CD14-positive monocyte (primary cell): ENCODE measurements at regions not wholly inside any gene's neighbourhood (a gene's known extent, or its start where the extent isn't known, plus 50 kb on each side); places are given as distances from the start of the nearest gene placed in this dataset. TPM values are rescaled to one million over a fixed set of nuclear protein-coding genes. Genes with fewer than 3 reads are reported as not detected.

ENCODE experiments used
- DNase-seq, 3 donors: peaks; one replicate each; pipeline ENCODE4 v3.0.0-alpha.2; 2011 to 2022
- H2AFZ ChIP-seq: 2 replicates; pipeline ENCODE4 v1.6.0; 2012; ENCODE audit warnings: mild to moderate bottlenecking, low read depth, low read length, inconsistent platforms; ENCODE audit not compliant: insufficient read depth, poor library complexity, severe bottlenecking
- H3K27ac ChIP-seq, 2 donors: 1 replicate in 1 of 2; 2 replicates in 1 of 2; pipeline ENCODE4 v1.5.1; 2012 to 2013; ENCODE audit warnings: low read length in 2 of 2, control low read depth in 1 of 2, inconsistent platforms in 1 of 2, low read depth in 1 of 2, mild to moderate bottlenecking in 1 of 2
- H3K27me3 ChIP-seq, 2 donors: one replicate each; pipeline versions ENCODE4 v1.6.0 to v1.6.1; 2011 to 2013; ENCODE audit warnings: low read length in 2 of 2; ENCODE audit not compliant: control insufficient read depth in 2 of 2, insufficient read depth in 2 of 2
- H3K36me3 ChIP-seq, 2 donors: replicated peaks in 1 of 2; 1 replicate in 1 of 2; 2 replicates in 1 of 2; pipeline versions ENCODE4 v1.5.1 to v1.6.1; 2012 to 2013; ENCODE audit warnings: low read length in 2 of 2, control low read depth in 1 of 2, inconsistent platforms in 1 of 2, mild to moderate bottlenecking in 1 of 2; ENCODE audit not compliant: insufficient read depth in 2 of 2, control insufficient read depth in 1 of 2
- H3K4me1 ChIP-seq, 2 donors: 1 replicate in 1 of 2; 2 replicates in 1 of 2; pipeline versions ENCODE4 v1.5.1 to v1.6.1; 2012 to 2013; ENCODE audit warnings: low read length in 2 of 2, control low read depth in 1 of 2, inconsistent platforms in 1 of 2, mild to moderate bottlenecking in 1 of 2, moderate library complexity in 1 of 2; ENCODE audit not compliant: insufficient read depth in 2 of 2, control insufficient read depth in 1 of 2
- H3K4me2 ChIP-seq: replicated peaks from 2 replicates; pipeline ENCODE3; 2012; ENCODE audit warnings: low read length, moderate library complexity, mild to moderate bottlenecking; ENCODE audit not compliant: poor library complexity, severe bottlenecking; ENCODE audit errors: extremely low read depth
- H3K4me3 ChIP-seq, 3 experiments: fragments of 200-600 bp in 1 of 3; sonication (generic) in 1 of 3; replicated peaks in 1 of 3; 1 replicate in 2 of 3; 2 replicates in 1 of 3; pipeline ENCODE4 v1.5.1; 2011 to 2013; ENCODE audit warnings: low read length in 3 of 3, mild to moderate bottlenecking in 3 of 3, control low read depth in 2 of 3, low read depth in 2 of 3, inconsistent platforms in 1 of 3, moderate library complexity in 1 of 3
- H3K79me2 ChIP-seq: 2 replicates; pipeline ENCODE4 v1.6.0; 2012; ENCODE audit warnings: mild to moderate bottlenecking, control low read depth, inconsistent platforms, low read length, moderate library complexity; ENCODE audit not compliant: insufficient read depth
- H3K9ac ChIP-seq: 2 replicates; pipeline ENCODE4 v1.6.0; 2017; ENCODE audit warnings: low read length, mild to moderate bottlenecking; ENCODE audit not compliant: insufficient read depth, poor library complexity, severe bottlenecking
- H3K9me3 ChIP-seq, 2 donors: replicated peaks in 1 of 2; 1 replicate in 1 of 2; 2 replicates in 1 of 2; pipeline versions ENCODE4 v1.5.1 to v1.6.1; 2012 to 2013; ENCODE audit warnings: low read length in 2 of 2, control low read depth in 1 of 2; ENCODE audit not compliant: control insufficient read depth in 1 of 2, insufficient read depth in 1 of 2
- H4K20me1 ChIP-seq: 2 replicates; pipeline ENCODE4 v1.6.0; 2012; ENCODE audit warnings: mild to moderate bottlenecking, low read length, control low read depth, moderate library complexity; ENCODE audit not compliant: insufficient read depth
- H3K27ac Mint-ChIP-seq, 7 donors: one replicate each; pipeline ENCODE4 v1.8.0; 2020; ENCODE audit warnings: mild to moderate bottlenecking in 7 of 7, mixed read lengths in 7 of 7, moderate library complexity in 6 of 7, inconsistent platforms in 2 of 7
- H3K27me3 Mint-ChIP-seq, 3 donors: one replicate each; pipeline ENCODE4 v1.8.0; 2021 to 2022; ENCODE audit warnings: low read depth in 3 of 3, mild to moderate bottlenecking in 3 of 3, mixed read lengths in 3 of 3, moderate library complexity in 3 of 3, inconsistent platforms in 1 of 3
- H3K36me3 Mint-ChIP-seq, 2 donors: one replicate each; pipeline ENCODE4 v1.8.0; 2020; ENCODE audit warnings: mixed read lengths in 2 of 2, inconsistent platforms in 1 of 2, mild to moderate bottlenecking in 1 of 2
- H3K4me1 Mint-ChIP-seq: one replicate; pipeline ENCODE4 v1.8.0; 2020; ENCODE audit warnings: mild to moderate bottlenecking, mixed read lengths
- H3K4me3 Mint-ChIP-seq, 2 donors: one replicate each; pipeline ENCODE4 v1.8.0; 2020; ENCODE audit warnings: mild to moderate bottlenecking in 2 of 2, mixed read lengths in 2 of 2, moderate library complexity in 1 of 2
- H3K9me3 Mint-ChIP-seq, 7 donors: one replicate each; pipeline ENCODE4 v1.8.0; 2020 to 2022; ENCODE audit warnings: mixed read lengths in 7 of 7, mild to moderate bottlenecking in 6 of 7, moderate library complexity in 6 of 7, inconsistent platforms in 2 of 7
- CTCF ChIP-seq: fragments of 200-600 bp; IDR thresholded peaks from one replicate; pipeline ENCODE4 v1.8.0; 2022; ENCODE audit warnings: antibody characterized with exemption, mild to moderate bottlenecking
- WGBS: methylation state at CpG from one replicate; pipeline ENCODE4 v1.1.5; 2013; ENCODE audit warnings: missing lambda C conversion rate; ENCODE audit not compliant: insufficient coverage; 5-methylcytosine and 5-hydroxymethylcytosine counted together
- intact Hi-C, 2 donors: fragments of 100-400 bp; cut with micrococcal nuclease; formaldehyde crosslinking; loops; one replicate each; pipeline versions ENCODE4 v1.15.0 to v1.15.1; 2023
- small RNA-seq: library from RNA; depleted of rRNA; stranded (forward); fragments of <200 nt; gene quantifications from one replicate; pipeline ENCODE3, GENCODE V24; 2012; ENCODE audit warnings: low read depth; ENCODE audit not compliant: insufficient read length

GRCh38 chr1:237953238-237953637 lies 62.5 kb upstream of the ZP4 start:
- no peak overlapping the region for H3K4me3 Mint-ChIP-seq
- Histone ChIP-seq H3K27me3 (no peaks in the 10 kb centered on the region), H3K4me2 (no peak overlapping the region), H3K4me3 (no peak overlapping the region), H2AFZ (no peak overlapping the region), H3K9me3 (no peaks in the 10 kb centered on the region), H3K36me3 (no peaks in the 10 kb centered on the region), H4K20me1 (no peaks in the 10 kb centered on the region), H3K79me2 (no peaks in the 10 kb centered on the region), H3K27ac (no peak overlapping the region), H3K9ac (no peak overlapping the region), H3K4me1 (no peaks in the 10 kb centered on the region)
- peaks cover 0 to 2% (median 0%) of the 10 kb centered on the region in 3 donors for H3K27me3 Mint-ChIP-seq
- WGBS: 80% methylated on average over 4 of the region's 7 CpGs
- intact Hi-C loops: no loop called here
- H3K27ac Mint-ChIP-seq: no peak overlapping the region
- no peak for TF ChIP-seq CTCF
- no peaks in the 10 kb centered on the region for H3K4me1 Mint-ChIP-seq
- no peaks in the 10 kb centered on the region for H3K36me3 Mint-ChIP-seq
- DNase-seq: no peak
- H3K9me3 Mint-ChIP-seq: peaks cover 0 to 7% (median 3%) of the 10 kb centered on the region in 7 donors

Small RNA genes lying in the stretch of these regions (small RNA-seq; reads per million reads assigned to genes)
- gene AL356010.1: not detected
- gene AL590135.1: not detected
- not detected for gene RNU6-725P
